DMS114 treated with DMSO at 0.1 percent for 48 hours (cell line): ENCODE measurements at regions not wholly inside any gene's neighbourhood (a gene's known extent, or its start where the extent isn't known, plus 50 kb on each side); places are given as distances from the start of the nearest gene placed in this dataset.
"Not testable (repeated sequence)": the region's sequence is repeated elsewhere in the genome, so short reads cannot be mapped to it uniquely, and the experiment has no call there.

ENCODE experiments used
- DNase-seq: peaks from one replicate; lab custom pipeline; 2025; ENCODE audit not compliant: unreplicated experiment; lab: John Stamatoyannopoulos, UW

DNA sequence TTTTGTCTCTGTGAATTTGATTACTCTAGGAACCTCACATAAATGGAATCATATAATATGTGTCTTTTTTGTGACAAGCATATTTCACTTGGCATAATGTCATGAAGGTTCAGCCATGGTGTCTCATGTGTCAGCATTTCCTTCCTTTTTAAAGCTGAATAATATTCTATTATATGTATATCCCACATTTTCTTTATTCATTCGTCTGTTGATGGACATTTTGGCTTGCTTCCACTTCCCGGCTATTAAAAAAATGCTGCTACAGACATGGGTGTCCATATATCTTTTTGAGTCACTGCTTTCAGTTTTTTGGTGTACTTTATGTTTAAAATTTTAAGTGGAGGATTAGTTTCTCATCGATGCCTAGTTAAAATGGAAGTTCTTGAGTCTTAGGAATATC, 59.8 kb upstream of the C5orf63 start:
- no peak for DNase-seq

- no peak for DNase-seq
Measured at GRCh38 chr5:127136908-127137307, 63.6 kb upstream of the C5orf63 start.

DNA sequence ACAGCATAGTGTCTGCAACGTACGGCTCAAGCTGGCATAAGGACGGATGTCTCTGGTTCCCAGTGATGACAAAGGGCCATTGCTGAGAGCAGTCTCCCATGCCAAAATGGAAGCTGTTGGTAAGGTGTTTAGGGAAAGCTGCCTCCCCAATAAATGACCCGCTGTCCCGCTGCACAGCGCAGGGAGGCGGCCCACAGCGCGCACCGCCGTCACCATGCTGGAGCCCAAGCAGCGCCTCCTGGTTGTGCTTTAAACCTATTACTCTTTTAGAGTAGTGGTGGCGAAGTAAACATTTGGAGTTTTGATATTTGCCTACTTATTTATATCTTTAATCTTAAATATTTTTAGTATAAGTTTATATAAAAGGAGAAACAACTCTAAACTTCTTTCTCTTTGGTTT, 70.4 kb upstream of the C5orf63 start:
- DNase-seq = no peak

- no peak for DNase-seq
Measured at GRCh38 chr5:127153031-127153430, 79.7 kb upstream of the C5orf63 start.

DNA sequence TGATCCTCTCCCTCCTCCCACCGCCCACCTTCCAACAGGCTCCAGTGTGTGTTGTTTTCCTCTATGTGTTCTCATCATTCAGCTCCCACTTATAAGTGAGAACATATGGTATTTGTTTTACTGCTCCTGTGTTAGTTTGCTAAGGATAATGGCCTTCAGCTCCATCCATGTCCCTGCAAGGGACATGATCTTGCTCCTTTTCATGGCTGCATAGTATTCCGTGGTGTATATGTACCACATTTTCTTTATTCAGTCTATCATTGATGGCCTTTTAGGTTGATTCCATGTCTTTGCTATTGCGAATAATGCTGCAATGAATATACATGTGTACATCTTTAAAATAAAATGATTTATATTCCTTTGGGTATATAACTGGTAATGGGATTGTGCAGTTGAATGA, 80.2 kb upstream of the C5orf63 start:
- no peak for DNase-seq

- DNase-seq = no peak
Measured at GRCh38 chr5:127163750-127164149, 90.4 kb upstream of the C5orf63 start.

GRCh38 chr5:127170918-127171600, 97.8 kb upstream of the C5orf63 start:
- DNase-seq = no peak

GRCh38 chr5:127176769-127177168, 103.5 kb upstream of the C5orf63 start:
- no peak for DNase-seq

GRCh38 chr5:127182631-127183030, 108.0 kb upstream of the MEGF10 start:
- DNase-seq = not testable (repeated sequence)

DNA sequence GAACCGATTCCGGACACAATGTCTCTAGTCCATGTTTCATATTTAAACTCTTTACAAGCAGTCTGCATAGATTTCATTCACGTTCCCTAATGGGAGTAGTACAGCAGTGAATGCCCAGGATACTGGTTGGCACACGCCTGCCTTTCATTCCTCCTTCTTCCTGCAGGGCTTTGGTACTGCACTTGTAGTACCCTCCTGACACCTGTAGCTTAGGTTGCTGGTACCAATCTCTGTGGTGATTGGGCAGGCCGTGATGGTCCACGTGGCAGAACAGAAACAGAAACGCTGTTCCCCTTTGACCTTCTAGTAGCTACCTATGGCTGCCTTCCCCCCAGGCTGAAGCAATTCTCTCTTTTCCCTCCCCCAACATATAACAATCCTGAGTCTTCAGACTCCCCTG, 107.3 kb upstream of the MEGF10 start:
- DNase-seq = no peak

- DNase-seq = no peak
Measured at GRCh38 chr5:127184851-127185250, 105.7 kb upstream of the MEGF10 start.

- no peak for DNase-seq
Measured at GRCh38 chr5:127186657-127187056, 103.9 kb upstream of the MEGF10 start.

- no peak for DNase-seq
Measured at GRCh38 chr5:127187706-127188105, 102.9 kb upstream of the MEGF10 start.

GRCh38 chr5:127192150-127192549, 98.4 kb upstream of the MEGF10 start:
- no peak for DNase-seq

GRCh38 chr5:127192836-127193338, 97.7 kb upstream of the MEGF10 start:
- DNase-seq = no peak

GRCh38 chr5:127196042-127196441, 94.6 kb upstream of the MEGF10 start:
- DNase-seq = no peak

DNA sequence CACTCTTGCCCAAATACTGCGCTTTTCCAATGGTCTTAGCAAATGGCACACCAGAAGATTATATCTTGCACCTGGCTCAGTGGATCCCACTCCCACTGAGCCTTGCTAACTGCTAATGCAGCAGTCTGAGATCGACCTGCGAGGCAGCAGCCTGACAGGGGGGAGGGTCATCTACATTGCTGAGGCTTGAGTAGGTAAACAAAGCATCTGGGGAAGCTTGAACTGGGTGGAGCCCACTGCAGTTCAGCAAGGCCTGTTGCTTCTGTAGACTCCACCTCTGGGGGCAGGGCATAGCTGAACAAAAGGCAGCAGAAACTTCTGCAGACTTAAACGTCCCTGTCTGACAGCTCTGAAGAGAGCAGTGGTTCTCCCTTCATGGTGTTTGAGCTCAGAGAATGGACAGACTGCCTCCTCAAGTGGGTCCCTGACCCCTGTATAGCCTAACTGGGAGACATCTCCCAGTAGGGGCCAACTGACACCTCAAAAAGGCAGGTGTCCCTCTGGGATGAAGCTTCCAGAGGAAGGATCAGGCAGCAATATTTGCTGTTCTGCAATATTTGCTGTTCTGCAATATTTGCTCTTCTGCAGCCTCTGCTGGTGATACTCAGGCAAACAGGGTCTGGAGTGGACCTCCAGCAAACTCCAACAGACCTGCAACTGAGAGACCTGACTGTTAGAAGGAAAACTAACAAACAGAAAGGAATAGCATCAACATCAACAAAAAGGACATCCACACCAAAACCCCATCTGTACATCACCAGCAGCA, 93.0 kb upstream of the MEGF10 start:
- not testable (repeated sequence) for DNase-seq

DNA sequence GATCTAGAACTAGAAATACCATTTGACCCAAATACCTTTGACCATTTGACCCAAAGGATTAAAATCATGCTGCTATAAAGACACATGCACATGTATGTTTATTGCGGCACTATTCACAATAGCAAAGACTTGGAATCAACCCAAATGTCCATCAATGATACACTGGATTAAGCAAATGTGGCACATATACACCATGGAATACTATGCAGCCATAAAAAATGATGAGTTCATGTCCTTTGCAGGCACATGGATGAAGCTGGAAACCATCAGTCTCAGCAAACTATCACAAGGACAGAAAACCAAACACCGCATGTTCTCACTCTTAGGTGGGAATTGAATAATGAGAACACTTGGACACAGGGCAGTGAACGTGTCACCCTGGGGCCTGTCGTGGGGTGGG, 87.9 kb upstream of the MEGF10 start:
- not testable (repeated sequence) for DNase-seq

GRCh38 chr5:127203818-127204217, 86.8 kb upstream of the MEGF10 start:
- DNase-seq = no peak

DNA sequence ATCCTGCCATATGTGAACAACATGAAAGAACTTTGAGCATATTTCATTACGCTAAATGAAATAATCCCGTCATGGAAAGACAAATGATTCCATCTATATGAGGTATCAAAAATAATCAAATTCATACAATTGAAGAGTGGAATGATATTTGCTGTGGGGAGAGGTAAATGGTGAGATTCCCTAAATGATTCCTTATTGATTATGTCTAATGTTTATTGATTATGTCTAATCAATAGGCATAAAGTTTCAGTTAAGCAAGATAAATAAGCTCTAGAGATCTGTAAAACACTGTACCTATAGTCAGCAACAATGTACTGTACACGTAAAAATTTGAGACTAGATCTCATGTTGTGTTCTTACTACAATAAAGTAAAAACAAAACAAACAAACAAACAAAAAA, 85.4 kb upstream of the MEGF10 start:
- no peak for DNase-seq

- no peak for DNase-seq
Measured at GRCh38 chr5:127206320-127207113, 84.1 kb upstream of the MEGF10 start.

DNA sequence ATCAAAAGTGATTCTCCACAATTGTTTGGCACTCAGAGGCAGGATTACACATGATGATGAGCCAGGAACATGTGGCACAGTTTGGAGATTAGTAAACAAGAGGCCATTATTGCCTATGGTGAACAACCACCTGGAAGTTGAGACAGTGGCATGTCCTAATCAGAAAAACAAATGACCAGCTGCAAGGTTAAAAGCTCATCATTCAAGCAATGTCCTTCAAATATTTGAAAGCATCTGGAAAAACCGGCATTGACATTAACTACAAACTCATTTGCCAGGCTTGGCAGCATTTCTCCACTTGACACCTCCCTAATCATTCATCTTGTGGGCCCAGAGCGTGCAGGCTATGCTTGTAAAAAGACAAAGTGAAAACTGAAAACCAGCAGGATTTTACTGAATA, 80.6 kb upstream of the MEGF10 start:
- DNase-seq = no peak
